Prostate gland (tissue), 2 donors: ENCODE measurements at regions not wholly inside any gene's neighbourhood (a gene's known extent, or its start where the extent isn't known, plus 50 kb on each side); places are given as distances from the start of the nearest gene placed in this dataset.

Experiments used
- DNase-seq: peaks from one replicate; pipeline ENCODE4 v3.0.0-alpha.2; 2019; ENCODE audit warnings: low spot score
- H3K27ac ChIP-seq, 2 donors: fragments of 200-600 bp; sonication (generic); 2 replicates each; pipeline ENCODE4 v1.5.1; 2017 to 2019
- H3K27me3 ChIP-seq: fragments of 200-600 bp; sonication (generic); replicated peaks from 2 replicates; pipeline ENCODE4 v1.5.1; 2019; ENCODE audit not compliant: insufficient read depth
- H3K36me3 ChIP-seq, 2 donors: fragments of 200-600 bp; sonication (generic); 1 replicate in 1 of 2; 2 replicates in 1 of 2; pipeline versions ENCODE4 v1.5.1 to v1.8.1; 2017 to 2019
- H3K4me1 ChIP-seq: fragments of 200-600 bp; sonication (generic); replicated peaks from 2 replicates; pipeline ENCODE4 v1.5.1; 2019
- H3K4me3 ChIP-seq, 2 donors: fragments of 200-600 bp; sonication (generic); 2 replicates each; pipeline ENCODE4 v1.5.1; 2017 to 2019
- H3K9me3 ChIP-seq: fragments of 200-600 bp; sonication (generic); 2 replicates; pipeline ENCODE4 v1.5.1; 2017
- POLR2A ChIP-seq: fragments of 450-650 bp; IDR thresholded peaks from one replicate; pipeline ENCODE4 v1.6.1; 2016; ENCODE audit warnings: antibody characterized with exemption, mild to moderate bottlenecking
- POLR2AphosphoS5 ChIP-seq: sonication (generic); formaldehyde crosslinking; IDR thresholded peaks from one replicate; pipeline ENCODE4 v1.6.1; 2017; ENCODE audit warnings: antibody characterized with exemption
- WGBS: methylation state at CpG from one replicate; pipeline ENCODE4 v1.1.5; 2018; 5-methylcytosine and 5-hydroxymethylcytosine counted together
- intact Hi-C: fragments of 100-400 bp; cut with DNase I; formaldehyde crosslinking; loops from one replicate; pipeline ENCODE4 v1.14.2; 2022
- TF ChIP-seq, protein P1 (sequence below), 4 experiments: fragments of 200-600 bp in 2 of 4; fragments of 450-650 bp in 2 of 4; sonication (generic) in 2 of 4; IDR thresholded peaks; 1 replicate in 3 of 4; 2 replicates in 1 of 4; pipeline ENCODE4 v1.5.1; 2016 to 2019; ENCODE audit warnings: antibody characterized with exemption in 4 of 4, mild to moderate bottlenecking in 2 of 4, moderate library complexity in 2 of 4

DNA sequence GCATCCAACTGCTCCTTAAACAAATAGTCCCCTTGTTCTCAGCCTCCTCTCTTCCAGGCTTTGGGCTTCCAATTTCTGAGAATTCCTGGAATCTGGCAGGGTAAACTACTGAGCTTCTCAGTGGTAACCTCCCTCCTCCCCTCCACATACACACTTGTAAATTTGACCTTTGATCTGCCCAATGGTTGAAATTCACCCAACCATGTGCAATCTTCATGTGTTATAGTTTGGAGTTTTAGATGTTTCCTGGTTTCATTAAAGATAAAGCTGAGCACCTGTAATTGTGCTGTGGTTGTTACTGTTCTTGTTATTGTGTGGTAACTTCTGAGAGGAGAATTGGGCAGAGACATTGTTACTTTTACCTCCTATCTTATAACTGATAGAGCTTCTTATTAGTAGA lies 328.4 kb downstream of the TPBG start:
- no peaks in the 10 kb centered on the region for H3K9me3 ChIP-seq
- H3K27me3 ChIP-seq, result no peaks in the 10 kb centered on the region
- no peak for DNase-seq
- intact Hi-C loops, result no loop called here
- no peak overlapping the region for H3K4me3 ChIP-seq
- H3K36me3 ChIP-seq, result no peaks in the 10 kb centered on the region
- no peaks in the 10 kb centered on the region for H3K4me1 ChIP-seq
- TF ChIP-seq POLR2A (no peak), POLR2AphosphoS5 (no peak)
- TF ChIP-seq, protein P1, sequence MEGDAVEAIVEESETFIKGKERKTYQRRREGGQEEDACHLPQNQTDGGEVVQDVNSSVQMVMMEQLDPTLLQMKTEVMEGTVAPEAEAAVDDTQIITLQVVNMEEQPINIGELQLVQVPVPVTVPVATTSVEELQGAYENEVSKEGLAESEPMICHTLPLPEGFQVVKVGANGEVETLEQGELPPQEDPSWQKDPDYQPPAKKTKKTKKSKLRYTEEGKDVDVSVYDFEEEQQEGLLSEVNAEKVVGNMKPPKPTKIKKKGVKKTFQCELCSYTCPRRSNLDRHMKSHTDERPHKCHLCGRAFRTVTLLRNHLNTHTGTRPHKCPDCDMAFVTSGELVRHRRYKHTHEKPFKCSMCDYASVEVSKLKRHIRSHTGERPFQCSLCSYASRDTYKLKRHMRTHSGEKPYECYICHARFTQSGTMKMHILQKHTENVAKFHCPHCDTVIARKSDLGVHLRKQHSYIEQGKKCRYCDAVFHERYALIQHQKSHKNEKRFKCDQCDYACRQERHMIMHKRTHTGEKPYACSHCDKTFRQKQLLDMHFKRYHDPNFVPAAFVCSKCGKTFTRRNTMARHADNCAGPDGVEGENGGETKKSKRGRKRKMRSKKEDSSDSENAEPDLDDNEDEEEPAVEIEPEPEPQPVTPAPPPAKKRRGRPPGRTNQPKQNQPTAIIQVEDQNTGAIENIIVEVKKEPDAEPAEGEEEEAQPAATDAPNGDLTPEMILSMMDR (IDR thresholded peaks at IDR 0.05), result no peak
- no peak overlapping the region for H3K27ac ChIP-seq

DNA sequence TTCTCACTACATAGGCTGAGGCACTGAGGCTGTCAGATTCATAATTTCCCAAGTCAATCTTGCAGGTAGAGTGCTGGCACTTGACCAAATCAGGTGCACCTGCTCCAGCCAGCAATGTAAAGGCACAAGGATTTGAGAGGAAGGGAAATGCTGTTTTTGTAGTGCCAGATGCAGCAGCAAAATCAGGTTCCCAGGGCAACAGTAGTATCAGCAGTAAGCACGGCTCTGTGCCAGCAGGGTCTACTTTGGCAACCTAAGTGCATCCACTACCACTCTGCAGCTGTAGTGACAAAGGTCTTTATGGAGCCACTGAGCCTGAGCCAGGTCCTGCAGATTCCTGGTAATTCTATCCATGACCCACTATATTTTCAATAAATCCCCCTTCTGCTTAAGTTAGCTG lies 329.5 kb downstream of the TPBG start:
- Histone ChIP-seq H3K36me3 (no peaks in the 10 kb centered on the region), H3K4me1 (no peaks in the 10 kb centered on the region), H3K4me3 (no peak overlapping the region), H3K9me3 (no peaks in the 10 kb centered on the region), H3K27me3 (no peaks in the 10 kb centered on the region), H3K27ac (no peak overlapping the region)
- intact Hi-C loops, result no loop called here
- TF ChIP-seq POLR2AphosphoS5, result no peak
- TF ChIP-seq POLR2A, result no peak
- TF ChIP-seq, protein P1 (IDR thresholded peaks at IDR 0.05), result no peak
- DNase-seq, result no peak
- 76% methylated on average over 1 of the region's 1 CpG for WGBS

DNA sequence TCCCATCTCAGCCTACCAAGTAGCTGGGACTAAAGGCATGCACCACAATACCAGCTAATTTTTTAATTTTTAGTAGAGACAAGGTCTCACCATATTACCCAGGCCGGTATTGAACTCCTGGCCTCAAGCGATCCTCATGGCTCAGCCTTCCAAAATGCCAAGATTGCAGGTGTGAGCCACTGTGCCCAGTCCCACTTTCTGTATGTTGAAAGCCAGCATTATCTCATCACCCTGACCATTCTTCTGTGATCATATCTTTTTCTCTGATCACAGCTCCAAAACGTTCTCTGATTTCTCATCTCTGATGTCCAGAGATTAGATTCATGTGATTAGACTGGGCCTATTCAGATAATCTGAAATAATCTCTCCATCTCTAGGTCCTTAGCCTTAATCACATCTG lies 337.7 kb downstream of the TPBG start:
- intact Hi-C loops, result no loop called here
- H3K27ac ChIP-seq, result no peak overlapping the region
- no peaks in the 10 kb centered on the region for H3K4me1 ChIP-seq
- 73% methylated on average over 3 of the region's 3 CpGs for WGBS
- H3K27me3 ChIP-seq, result no peaks in the 10 kb centered on the region
- no peak for DNase-seq
- no peaks in the 10 kb centered on the region for H3K9me3 ChIP-seq
- H3K36me3 ChIP-seq, result no peaks in the 10 kb centered on the region
- H3K4me3 ChIP-seq, result no peak overlapping the region
- TF ChIP-seq, protein P1 (IDR thresholded peaks at IDR 0.05), result no peak
- no peak for TF ChIP-seq POLR2A
- no peak for TF ChIP-seq POLR2AphosphoS5

DNA sequence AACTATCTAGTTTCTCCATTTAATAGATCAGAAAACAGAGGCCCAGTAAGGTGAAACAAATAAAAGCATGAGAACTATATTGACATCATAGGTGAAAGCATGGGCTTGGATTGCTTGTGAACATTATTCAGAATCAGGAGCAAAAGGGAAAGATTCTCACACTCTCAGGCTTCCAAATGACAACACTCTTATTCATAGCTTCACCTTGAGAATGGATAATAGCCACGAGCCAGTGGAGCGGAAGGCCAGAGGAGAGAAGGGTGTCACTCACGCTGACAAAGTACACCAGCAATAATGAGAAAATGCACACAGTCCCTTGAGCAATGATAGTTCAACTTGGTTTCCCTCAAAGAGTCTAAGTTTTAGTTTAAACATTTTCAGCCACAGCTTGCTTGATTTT lies 339.0 kb downstream of the TPBG start:
- H3K36me3 ChIP-seq, result no peaks in the 10 kb centered on the region
- intact Hi-C loops, result no loop called here
- no peaks in the 10 kb centered on the region for H3K4me1 ChIP-seq
- no peaks in the 10 kb centered on the region for H3K27me3 ChIP-seq
- no peak overlapping the region for H3K27ac ChIP-seq
- no peak overlapping the region for H3K4me3 ChIP-seq
- TF ChIP-seq, protein P1 (IDR thresholded peaks at IDR 0.05), result no peak
- TF ChIP-seq POLR2A (no peak), POLR2AphosphoS5 (no peak)
- no peaks in the 10 kb centered on the region for H3K9me3 ChIP-seq
- DNase-seq, result no peak
- 82% methylated on average over 3 of the region's 3 CpGs for WGBS

DNA sequence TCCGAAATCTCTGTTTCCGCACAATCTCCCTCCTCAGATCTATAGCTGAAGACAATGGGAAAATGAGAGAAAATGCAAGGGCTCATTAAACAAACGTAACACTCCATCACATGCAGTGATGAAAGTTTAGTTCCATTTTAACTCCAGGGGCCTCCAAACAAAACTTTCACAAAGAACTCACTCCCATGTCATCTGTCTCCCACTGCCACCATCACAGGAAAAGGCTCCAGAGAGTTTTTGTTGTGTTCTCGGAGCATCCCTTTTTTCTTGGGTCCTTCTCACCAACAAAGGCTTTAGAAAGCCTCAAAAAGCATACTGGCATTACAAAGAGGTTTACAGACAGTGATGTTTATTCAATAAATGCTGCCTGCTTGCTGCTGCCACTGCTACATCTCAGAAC lies 339.6 kb downstream of the TPBG start:
- WGBS, result 82% methylated on average over 4 of the region's 4 CpGs
- no peak for TF ChIP-seq POLR2A
- TF ChIP-seq, protein P1 (IDR thresholded peaks at IDR 0.05), result no peak
- TF ChIP-seq POLR2AphosphoS5, result no peak
- no peak overlapping the region for H3K27ac ChIP-seq
- no peaks in the 10 kb centered on the region for H3K9me3 ChIP-seq
- no peaks in the 10 kb centered on the region for H3K4me1 ChIP-seq
- intact Hi-C loops, result no loop called here
- no peak for DNase-seq
- no peaks in the 10 kb centered on the region for H3K36me3 ChIP-seq
- H3K27me3 ChIP-seq, result no peaks in the 10 kb centered on the region
- no peak overlapping the region for H3K4me3 ChIP-seq
